GM21786 (cell line): ENCODE measurements at regions not wholly inside any gene's neighbourhood (a gene's known extent, or its start where the extent isn't known, plus 50 kb on each side); places are given as distances from the start of the nearest gene placed in this dataset.

Experiments used
- ATAC-seq: cut with Tn5 transposase; IDR thresholded peaks from one replicate; pipeline ENCODE4 v1.9.1; 2021; ENCODE audit not compliant: unreplicated experiment

DNA sequence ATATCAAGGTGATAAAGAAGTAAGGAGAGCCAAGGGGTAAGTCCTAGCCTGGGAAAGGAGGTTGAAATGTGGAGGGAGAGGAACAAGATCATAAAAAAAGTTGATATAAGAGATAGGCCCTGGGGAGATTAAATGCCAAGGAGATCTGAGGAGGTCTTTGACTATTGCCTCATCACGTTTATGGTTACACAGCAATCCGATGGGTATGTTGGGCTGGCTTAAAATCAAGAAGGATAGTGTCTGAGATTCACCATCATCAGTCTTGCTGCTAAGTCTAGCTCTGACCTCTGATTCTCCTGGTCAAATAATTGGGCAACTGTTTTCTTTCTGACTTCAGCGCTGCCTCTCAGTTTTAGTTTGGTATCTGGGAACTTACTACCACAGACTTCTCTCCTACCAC, 416.3 kb downstream of the GPATCH2 start:
- no peak for ATAC-seq

DNA sequence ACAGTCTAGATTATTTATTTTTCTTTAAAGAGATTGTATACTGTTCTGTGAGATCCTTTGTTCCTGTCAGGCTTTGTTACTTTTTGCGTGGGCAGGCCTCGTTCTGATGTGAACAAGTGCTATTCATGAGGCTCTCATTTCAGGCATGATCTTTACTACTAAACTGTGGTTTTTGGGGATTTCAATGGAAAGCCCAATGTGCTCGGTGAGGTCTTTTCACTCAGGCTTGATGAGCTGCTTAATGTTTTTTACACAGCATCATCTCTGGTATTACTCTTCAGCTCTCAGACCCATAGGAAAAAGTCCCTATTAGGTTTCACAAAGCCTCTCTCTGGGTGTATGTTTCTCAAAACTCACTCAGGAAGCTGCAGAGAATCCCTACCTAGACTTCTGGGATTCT, 419.4 kb downstream of the GPATCH2 start:
- ATAC-seq, result no peak

DNA sequence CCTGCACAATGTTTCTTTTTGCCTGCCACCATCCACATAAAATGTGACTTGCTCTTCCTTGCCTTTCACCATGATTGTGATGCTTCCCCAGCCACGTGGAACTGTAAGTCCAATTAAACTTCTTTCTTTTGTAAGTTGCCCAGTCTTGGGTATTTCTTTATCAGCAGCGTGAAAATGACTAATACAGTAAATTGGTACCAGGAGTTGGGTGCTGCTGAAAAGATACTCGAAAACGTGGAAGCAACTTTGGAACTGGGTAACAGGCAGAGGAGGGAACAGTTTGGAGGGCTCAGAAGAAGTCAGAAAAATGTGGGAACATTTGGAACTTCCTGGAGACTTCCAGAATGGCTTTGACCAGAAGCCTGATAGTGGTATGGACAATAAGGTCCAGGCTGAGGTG, 425.3 kb downstream of the GPATCH2 start:
- no peak for ATAC-seq

DNA sequence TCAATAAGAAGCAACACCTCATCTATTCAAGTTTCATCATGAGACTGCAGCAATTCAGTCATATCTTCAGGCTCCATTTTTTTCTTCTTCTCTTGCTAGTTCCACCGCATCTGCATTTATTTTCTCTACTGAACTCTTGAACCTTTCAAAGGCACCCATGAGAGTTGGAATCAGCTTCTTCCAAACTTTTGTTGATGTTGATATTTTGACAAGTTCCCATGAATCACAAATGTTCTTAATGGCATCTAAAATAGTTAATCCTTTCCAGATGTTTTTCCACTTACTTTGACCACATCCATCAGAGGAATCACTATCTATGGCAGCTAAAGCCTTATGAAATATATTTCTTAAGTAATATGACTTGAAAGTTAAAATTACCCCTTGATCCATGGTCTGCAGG, 434.3 kb downstream of the GPATCH2 start:
- ATAC-seq, result no peak

DNA sequence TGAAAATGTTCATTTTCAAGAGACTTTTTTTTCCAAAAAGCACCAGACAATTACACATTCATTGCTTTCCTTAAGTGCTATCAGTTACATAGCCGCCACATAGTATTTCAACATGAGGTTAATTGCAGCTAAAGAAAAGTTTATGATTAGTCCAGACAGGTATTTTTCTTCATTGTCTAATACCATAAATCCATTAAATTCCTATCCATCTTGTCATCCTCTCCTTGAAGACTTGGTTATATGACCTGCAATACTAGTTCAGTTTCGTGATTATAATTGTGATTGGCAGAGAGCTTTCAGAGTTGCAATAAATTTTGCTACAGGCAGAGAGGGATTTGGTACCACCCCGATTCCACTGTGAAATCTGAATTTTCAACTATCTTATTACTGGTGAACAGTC, 437.7 kb downstream of the GPATCH2 start:
- ATAC-seq, result no peak

DNA sequence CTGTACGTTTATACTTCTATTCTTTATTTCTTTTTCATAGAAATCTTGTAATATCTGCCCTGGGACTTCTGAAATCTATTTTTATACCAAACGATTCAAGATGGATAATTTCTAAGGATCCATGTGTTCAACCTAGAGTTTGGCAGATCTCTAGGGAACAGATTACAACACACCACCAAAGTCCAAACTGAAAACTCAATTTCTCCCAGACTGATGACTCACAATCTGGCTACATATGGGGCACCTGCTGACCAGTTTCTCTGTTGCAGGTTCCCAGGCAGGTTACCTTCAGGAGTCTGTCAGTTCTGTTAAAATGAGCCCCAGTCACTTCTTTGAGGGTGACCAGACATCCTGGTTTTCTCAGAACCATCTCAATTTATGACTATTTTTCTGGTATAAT, 439.4 kb downstream of the GPATCH2 start:
- no peak for ATAC-seq

DNA sequence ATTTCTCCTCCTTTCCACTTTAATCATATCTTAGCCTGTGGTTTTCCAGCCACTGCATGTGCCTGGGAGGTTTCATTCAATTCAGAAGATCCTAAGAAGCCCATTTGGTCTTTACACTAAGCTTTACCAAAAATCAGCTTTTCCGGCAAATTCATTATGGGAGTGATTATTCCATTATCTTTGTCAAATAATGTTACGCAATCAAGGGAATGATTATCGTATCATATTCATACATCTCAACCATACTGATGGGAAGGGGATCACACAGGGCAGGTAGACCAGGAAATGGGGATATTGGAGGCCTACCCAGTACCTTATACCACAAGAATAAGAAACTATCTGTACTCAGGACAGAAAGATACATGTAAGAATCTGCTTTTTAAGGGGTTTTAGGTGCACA, 440.5 kb downstream of the GPATCH2 start:
- no peak for ATAC-seq

DNA sequence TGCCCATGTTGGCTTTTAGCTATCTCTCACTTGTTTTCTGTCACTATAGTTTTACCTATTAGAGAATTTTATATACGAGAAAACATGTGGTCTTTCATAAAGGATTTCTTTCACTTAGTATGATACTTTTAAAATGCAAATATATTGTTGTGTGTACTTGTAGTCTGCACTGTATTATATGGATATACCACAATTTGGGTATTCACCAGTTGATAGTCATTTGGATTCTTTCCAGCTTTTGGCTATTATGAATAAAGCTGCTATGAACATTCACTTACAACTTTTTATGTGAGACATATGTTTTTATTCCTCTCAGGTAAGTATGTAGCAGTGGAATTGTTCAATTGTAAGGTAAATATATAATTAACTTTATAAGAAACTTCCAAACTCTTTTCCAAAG, 441.5 kb downstream of the GPATCH2 start:
- no peak for ATAC-seq

DNA sequence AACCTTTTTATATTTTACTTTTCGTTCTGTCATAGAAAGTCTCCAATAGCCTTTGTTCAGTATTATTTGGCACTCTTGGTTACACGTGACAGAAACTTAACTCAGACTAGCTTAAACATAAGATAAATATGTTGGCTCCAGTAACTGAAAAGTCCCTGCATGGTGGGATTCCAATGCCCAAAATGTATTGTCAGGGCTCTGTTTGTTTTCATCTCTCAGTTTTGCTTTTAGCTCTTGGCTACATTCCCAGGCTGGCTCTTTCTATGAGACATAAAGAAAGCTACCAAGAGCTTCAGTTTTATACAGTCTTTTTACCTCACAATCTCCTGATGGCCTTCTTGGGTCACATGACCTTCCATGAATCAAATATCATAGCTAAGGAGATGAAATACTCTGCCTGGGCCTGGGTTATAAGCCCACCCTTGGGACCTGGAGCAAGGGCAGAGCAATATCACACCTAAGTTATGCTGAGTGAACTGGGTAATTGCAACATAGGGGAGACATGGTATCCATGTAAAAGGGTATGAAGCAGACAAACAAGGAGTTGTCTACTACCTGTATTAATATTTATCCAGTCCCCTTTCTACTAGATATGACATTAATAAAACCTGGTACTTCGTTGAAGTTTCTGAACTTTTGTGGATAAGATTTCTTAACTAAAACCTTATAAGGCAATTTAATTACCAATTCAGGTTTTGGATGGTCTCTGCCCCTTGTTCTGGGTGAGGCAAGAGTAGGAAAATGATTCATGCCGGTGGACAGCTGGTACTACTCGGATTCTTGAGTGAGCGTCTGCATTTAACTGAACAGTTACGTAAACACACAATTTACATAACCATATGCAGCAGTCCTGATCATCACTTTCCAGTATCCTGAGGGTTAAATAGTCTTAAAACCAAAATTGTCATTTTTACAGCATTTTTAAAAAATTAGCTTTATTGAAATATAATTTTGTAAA, 442.3 kb downstream of the GPATCH2 start:
- ATAC-seq, result no peak

DNA sequence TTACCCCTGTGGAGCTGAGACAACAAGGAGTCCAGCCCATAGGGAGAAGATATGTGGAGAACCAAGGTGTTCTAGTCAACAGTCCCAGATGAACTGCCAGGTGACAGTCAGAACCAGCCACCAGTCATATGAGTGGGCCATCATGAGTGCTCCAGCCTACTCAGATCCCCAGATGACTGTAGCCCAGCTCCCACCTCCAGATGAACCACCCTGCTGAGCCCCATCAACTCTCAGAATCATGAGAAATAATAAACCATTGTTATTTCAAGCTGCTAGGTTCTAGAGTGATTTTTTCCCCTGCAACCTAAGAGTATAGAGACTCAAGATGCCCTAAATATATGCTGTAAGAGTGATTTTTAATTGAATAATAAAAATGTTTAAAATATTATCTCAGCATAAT, 444.2 kb downstream of the GPATCH2 start:
- no peak for ATAC-seq

DNA sequence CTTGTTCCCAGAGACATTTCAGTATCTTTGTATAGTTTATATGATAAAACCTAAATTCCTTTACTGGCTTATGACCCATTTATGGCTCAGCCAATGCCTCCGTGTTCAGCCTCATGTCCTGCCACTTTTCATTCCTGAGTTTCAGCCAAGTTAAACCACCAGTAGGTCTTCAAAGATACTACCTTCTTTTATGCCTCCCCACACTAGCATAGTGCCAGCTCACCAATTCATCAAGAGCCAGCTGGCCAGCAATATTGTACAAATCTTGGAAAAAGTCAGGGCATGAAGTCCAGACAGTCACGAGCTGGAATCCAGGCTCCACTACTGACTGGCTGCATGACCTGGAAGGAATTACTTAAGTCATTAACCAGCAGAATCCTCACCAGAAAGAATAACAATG, 446.0 kb downstream of the GPATCH2 start:
- ATAC-seq, result no peak

DNA sequence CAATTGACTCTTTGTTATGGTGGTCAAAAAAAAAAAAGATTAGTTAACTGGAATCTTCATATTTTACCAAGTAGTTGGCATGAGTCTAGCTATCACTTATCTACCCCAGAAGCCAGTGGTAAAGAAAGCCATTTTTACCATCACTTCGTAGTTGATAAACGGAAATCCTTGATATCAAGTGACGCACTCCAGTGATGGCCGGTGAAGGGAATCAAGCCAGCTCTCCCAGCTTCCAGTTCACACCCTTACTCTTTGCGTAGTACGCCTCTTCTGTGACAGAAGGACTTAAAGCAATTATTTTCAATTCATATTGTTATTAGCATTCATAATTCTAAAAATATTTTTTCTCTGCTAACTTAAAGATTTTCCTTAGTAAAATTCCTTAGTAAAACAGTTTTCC, 447.9 kb downstream of the GPATCH2 start:
- ATAC-seq, result no peak

DNA sequence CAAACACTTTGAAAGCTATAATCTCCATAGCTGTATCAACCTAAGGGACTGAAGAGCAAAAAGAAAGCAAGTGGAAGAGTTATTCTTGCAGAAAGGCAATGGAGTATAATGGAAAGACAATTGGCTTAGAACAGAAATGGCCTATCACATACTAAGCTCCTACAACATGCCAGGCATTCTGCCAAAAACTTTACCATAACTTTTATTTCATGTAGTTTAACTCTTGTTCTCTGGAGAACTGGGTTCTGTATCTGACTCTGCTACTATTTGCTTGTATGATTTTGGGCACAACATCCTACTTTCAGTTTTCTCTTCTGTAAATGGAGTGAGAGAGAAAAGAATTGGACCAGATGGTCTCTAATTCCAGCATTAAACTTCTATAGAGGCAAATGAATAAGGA, 449.1 kb downstream of the GPATCH2 start:
- ATAC-seq, result no peak

DNA sequence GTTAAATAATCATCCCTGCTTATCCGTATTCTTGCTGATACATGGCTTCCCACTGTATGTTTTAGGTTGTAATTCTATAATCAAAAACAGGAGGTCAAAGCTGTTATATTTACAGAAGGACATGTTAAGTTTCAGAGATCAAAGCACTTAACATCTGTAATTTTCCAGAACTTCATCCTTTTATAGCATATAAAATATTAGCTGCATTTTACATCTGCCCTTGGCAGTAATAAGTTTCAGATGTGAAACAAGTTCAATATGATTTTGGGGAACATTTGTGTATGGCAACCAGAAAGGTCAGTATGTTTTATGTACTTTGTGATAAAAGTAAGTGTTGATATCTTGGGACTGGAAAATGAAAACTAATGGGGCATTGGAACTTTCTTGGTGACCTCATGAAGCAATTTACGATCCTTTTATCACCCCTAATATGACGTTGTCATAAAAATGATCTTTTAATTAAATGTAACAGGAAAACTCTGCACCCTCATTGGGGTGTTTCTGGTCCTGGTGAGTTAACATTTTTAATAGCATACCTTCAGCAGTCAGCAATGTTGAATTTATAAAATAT, 449.6 kb downstream of the GPATCH2 start:
- no peak for ATAC-seq

DNA sequence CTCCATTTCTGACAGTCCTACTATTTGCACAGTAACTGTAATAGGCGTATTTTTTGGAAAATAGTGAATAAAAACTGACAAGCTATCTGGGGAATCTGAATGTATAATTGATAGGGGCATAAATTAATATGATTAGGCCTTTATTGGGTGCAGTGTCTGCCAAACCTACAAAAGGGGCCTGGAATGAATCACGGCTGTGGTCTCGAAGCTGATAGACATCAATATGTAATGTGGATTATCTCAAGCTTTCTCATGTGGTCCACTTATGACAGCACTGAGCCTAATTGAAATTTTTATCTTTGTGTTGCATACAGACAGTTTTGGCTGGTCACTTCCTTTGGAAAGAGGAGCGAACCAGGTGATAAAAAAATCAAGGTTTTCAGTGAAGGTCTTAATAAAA, 450.4 kb downstream of the GPATCH2 start:
- no peak for ATAC-seq

DNA sequence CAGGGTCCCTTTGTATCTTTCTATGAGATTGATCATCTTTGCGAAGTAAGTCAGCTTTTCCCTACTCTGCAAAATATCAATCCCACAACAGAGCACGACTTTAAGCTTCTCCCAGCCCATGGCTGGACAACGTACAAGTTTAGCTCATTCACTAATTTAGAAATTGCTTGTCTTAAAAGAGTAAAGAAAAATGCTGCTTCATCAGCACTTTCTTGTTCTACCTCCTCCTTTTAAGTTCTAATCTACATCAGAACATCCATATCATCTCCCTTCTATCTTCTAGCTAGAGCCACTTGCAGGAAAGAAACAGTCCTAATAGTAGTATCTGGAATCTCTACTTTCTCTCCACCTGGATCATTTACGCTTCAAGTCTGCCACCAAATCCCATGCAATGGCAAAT, 441.2 kb upstream of the ESRRG start:
- ATAC-seq, result no peak

DNA sequence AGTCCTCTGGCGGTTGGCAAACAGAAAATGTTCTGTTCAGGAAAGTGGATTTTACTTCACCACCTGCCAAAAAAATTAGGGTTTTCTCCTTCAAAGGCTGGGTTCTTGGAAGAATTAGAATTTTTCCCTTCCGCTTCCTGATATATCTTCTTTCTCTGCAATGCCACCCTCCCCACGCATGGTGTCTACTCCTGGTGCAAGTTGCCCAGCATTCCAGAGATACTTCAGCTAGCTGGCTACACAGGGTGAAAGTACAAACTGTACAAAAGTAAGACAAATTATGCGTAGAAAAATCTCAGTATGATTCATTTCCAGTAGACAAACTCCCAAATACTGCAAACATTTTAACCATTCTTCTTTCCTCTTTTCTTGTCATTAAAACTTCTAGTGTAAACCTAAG, 430.1 kb upstream of the ESRRG start:
- no peak for ATAC-seq

DNA sequence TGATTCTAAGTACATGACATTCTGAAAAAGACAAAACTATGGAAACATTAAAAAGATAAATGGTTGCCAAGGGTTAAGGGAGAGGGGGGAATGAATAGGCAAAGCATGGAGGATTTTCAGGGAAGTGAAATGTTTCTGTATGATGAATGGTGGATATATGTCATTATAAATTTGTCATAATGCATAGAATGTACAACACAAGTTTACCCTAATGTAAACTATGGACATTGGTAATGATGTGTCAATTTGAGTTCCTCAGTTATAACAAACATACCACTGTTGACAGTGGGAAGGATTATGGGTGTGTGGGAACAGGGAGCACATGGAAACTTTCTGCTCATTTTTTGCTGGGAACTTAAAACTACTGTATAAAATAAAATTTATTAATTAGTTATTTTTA, 427.1 kb upstream of the ESRRG start:
- ATAC-seq, result no peak

DNA sequence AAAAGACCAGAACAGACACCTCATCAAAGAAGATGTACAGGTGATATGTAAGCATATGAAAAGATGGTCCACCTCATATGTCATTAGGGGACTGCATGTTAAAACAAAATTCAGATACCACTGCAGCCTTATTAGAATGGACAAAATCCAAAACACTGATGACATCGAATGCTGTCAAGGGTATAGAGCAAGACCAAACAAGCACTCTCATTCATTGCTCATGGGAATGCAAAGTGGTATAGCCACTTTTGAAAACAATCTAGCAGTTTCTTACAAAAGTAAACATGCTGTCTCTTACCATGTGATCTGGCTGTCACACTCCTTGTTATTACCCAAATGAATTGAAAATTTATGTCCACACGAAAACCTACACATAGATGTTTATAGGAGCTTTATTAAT, 426.6 kb upstream of the ESRRG start:
- ATAC-seq, result no peak

DNA sequence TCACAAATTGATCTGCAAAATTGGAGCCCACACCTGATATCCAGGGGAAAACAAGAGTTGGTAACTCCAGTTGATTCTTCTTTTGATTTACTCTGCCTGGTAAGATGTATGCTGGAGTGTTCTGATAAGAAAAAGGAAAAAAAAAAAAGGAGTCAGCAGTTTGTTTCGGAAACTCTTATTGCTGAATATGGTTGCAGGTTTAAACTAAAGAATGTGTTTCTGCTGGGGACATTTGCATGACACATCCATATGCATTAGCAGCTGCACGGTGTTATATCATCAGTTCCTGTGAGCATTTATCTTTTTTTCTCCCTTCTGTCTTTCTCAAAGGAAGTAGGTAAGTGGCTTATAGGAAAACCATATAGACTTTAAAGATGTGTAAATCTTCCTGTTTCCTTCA, 418.5 kb upstream of the ESRRG start:
- ATAC-seq, result no peak

DNA sequence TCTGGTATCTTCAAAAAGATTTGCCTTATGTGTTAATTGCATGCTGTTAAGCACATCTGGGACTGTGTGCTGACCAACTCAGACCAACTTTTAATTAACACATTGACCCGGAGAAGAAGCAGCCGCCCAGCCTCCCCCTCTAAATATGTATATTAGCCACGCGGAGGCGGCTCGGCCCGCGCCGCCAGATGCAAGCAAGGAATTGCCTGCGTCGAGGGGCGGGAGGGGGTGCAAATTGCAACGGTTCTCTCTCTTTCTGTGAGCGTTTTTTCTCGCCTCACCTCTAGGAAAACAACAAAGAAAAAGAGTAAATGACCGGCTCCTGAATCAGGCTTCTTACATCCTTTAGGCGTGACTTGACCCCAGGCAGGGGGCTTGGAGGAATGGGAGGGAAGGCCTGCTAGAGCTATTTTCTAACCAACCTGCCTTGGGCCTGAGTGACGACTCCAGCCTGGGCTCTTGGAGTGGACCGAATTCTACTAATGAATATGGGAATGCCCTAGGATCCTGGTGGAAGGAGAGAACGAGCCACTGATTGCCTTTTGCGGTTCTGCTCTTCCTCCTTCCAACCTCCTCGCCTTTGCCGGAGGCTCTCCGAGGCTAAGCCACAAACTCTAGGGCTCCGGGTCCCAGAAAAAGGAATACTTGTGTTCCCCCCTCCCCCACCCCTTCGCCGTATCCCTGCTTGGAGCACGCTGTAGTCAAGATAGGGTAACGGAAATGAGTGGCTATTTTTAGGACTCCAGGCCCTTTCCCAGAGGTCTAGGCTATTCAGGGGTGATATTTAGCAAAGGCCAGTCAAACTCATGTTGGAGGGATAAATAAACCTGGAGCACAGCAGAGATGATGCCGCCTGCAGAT, 417.0 kb upstream of the ESRRG start:
- no peak for ATAC-seq

DNA sequence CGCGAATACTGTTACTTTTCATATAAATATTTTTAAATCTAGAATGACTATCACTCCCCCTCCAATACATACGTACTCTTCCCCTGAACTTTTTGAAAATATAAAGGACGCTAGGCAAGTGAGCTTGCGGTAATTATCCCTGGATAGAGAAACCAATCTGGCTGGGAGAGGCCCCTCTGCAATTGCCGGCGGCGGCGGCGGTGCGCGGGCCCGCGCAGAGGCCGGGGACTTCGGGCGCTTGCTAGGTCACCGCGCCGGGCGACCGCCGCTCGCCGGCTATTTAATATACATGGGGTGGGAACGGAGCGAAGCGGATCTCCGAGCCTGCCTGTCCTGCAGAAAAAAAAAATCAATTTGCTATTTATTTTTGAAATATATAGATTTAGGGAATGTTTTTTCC, 416.3 kb upstream of the ESRRG start:
- no peak for ATAC-seq
